ENCODE measurements at regions not wholly inside any gene's neighbourhood (a gene's known extent, or its start where the extent isn't known, plus 50 kb on each side); places are given as distances from the start of the nearest gene placed in this dataset.

GRCh38 chr2:41886145-41886664 is 161.6 kb upstream of the PKDCC start:
- no peak for DNase-seq (ENCODE audit: low spot score)

- no peak for DNase-seq (ENCODE audit: low spot score)
These were observed 161.1 kb upstream of the PKDCC start for GRCh38 chr2:41886757-41887156.

- DNase-seq (ENCODE audit: low spot score) = no peak
These were observed 157.5 kb upstream of the PKDCC start for GRCh38 chr2:41890341-41890740.

GRCh38 chr2:41892476-41892875 is 155.3 kb upstream of the PKDCC start:
- no peak for DNase-seq (ENCODE audit: low spot score)

- no peak for DNase-seq (ENCODE audit: low spot score)
These were observed 153.1 kb upstream of the PKDCC start for GRCh38 chr2:41894563-41895333.

- DNase-seq (ENCODE audit: low spot score) = no peak
These were observed 152.5 kb upstream of the PKDCC start for GRCh38 chr2:41895334-41895664.

GRCh38 chr2:41896186-41896846 is 151.5 kb upstream of the PKDCC start:
- DNase-seq (ENCODE audit: low spot score) = no peak

- DNase-seq (ENCODE audit: low spot score) = no peak
These were observed 148.6 kb upstream of the PKDCC start for GRCh38 chr2:41899189-41899588.

GRCh38 chr2:41900101-41900577 is 147.7 kb upstream of the PKDCC start:
- DNase-seq (ENCODE audit: low spot score) = no peak

- no peak for DNase-seq (ENCODE audit: low spot score)
These were observed 144.9 kb upstream of the PKDCC start for GRCh38 chr2:41902897-41903296.

- no peak for DNase-seq (ENCODE audit: low spot score)
These were observed 144.2 kb upstream of the PKDCC start for GRCh38 chr2:41903474-41904135.

GRCh38 chr2:41904459-41904858 is 143.4 kb upstream of the PKDCC start:
- DNase-seq (ENCODE audit: low spot score) = no peak

GRCh38 chr2:41905597-41906337 is 142.1 kb upstream of the PKDCC start:
- no peak for DNase-seq (ENCODE audit: low spot score)

GRCh38 chr2:41906338-41906725 is 141.5 kb upstream of the PKDCC start:
- DNase-seq (ENCODE audit: low spot score) = no peak

- DNase-seq (ENCODE audit: low spot score) = no peak
These were observed 140.7 kb upstream of the PKDCC start for GRCh38 chr2:41907141-41907540.

- DNase-seq (ENCODE audit: low spot score) = no peak
These were observed 140.0 kb upstream of the PKDCC start for GRCh38 chr2:41907771-41908207.

GRCh38 chr2:41908349-41908748 is 139.5 kb upstream of the PKDCC start:
- no peak for DNase-seq (ENCODE audit: low spot score)

- no peak for DNase-seq (ENCODE audit: low spot score)
These were observed 138.2 kb upstream of the PKDCC start for GRCh38 chr2:41909584-41909983.

GRCh38 chr2:41910126-41910525 is 137.7 kb upstream of the PKDCC start:
- no peak for DNase-seq (ENCODE audit: low spot score)

- DNase-seq (ENCODE audit: low spot score) = no peak
These were observed 136.8 kb upstream of the PKDCC start for GRCh38 chr2:41911033-41911432.

GRCh38 chr2:41912337-41912736 is 135.5 kb upstream of the PKDCC start:
- no peak for DNase-seq (ENCODE audit: low spot score)

GRCh38 chr2:41912776-41913175 is 135.0 kb upstream of the PKDCC start:
- no peak for DNase-seq (ENCODE audit: low spot score)

Measured in putamen (tissue), 1 donor.